ENCODE measurements at regions not wholly inside any gene's neighbourhood (a gene's known extent, or its start where the extent isn't known, plus 50 kb on each side); places are given as distances from the start of the nearest gene placed in this dataset.

- no peak for DNase-seq
Measured at GRCh38 chr13:30151388-30151787, 156.0 kb downstream of the KATNAL1 start.

GRCh38 chr13:30149248-30149647 is 158.1 kb downstream of the KATNAL1 start:
- no peak for DNase-seq

DNA sequence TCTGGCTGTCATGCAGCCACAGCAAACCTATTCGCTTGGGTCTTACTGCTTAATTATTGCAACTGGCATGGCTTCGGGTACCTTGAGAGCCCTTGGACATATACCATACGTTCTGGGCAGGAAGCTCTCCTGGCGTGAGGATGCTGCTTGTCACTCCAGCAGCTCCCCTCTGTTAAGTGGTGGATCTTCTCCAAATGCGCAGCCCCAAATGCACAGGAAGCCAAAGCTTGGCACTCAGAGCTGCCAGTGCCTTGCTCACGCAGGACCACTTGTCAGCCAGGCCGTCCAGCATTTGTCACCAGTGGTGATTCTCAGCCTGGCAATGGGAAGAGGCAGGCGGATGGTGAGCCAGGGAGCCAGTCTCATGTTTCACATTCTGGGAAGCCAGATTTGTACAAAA is 158.6 kb downstream of the KATNAL1 start:
- DNase-seq, result no peak

GRCh38 chr13:30148171-30148754 is 159.1 kb downstream of the KATNAL1 start:
- DNase-seq, result peak; percentile 38

DNA sequence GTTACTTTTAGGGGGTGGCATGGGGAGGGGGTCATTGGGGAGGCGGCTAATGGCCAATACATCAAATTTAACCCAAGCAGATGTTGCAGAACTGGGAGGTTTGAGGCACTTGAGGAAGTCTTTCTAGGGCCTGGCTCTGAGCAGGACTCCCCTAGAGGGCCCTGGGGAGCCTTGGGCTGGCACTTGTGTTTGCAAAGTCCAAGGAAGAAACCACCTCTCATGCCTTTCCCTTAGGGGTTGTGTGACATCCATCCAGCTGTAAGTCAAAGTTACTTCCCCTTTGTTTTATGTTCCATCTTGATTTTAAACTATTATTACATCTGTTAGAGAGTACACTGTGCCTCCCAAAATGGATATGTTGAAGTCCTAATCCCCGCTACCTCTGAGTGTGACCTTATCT is 159.9 kb downstream of the KATNAL1 start:
- DNase-seq, result no peak

DNA sequence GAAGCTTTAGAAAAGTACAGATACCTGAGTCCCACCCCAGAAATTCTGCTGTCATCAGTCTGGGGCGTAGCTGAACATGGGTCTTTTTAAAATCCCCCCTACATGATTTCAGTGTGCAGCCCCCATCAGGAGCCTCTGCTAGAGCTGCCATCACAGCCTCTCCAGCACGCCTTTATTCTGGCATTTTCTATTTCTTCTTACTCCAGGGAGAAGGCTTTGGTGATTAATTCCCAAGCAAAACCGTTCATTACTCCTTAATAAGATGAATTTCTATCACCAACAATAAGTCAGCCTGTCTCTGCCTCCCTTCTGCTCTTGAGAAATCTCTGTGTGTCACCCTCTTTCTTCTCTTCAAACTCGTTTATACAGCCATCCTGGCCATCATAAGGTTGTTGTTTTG is 160.3 kb downstream of the KATNAL1 start:
- no peak for DNase-seq

DNA sequence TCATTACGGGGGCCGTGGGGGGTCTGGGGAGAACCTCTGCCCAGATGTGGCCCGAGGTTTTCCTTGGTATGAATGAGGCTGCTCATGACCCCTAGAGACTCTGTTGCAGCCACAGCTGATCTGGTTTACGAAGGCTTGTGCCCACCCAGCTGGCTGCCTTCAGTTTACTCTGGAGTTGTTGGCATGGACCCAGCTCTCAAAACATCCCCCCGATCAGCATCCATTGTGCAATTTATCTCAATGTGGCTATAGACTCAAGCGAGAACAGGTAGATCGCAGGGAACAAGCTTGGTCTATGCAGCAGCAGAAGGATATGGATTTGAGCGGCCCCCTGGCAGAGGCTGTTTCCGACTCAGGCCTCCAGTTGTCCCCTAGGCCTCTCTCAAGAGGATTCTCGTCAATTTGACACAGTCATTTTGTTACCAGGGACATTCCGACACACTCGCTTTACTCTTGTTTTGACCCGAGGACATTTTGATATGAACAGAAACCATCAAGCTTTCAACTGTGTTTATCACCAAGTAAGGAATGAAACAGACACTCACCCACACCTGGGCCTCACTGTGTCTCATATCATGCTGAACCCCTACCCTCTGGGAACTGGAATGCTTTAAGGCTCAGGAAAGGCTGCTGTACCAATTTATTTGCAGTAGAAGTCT is 161.5 kb downstream of the KATNAL1 start:
- peak; percentile 64 for DNase-seq

DNA sequence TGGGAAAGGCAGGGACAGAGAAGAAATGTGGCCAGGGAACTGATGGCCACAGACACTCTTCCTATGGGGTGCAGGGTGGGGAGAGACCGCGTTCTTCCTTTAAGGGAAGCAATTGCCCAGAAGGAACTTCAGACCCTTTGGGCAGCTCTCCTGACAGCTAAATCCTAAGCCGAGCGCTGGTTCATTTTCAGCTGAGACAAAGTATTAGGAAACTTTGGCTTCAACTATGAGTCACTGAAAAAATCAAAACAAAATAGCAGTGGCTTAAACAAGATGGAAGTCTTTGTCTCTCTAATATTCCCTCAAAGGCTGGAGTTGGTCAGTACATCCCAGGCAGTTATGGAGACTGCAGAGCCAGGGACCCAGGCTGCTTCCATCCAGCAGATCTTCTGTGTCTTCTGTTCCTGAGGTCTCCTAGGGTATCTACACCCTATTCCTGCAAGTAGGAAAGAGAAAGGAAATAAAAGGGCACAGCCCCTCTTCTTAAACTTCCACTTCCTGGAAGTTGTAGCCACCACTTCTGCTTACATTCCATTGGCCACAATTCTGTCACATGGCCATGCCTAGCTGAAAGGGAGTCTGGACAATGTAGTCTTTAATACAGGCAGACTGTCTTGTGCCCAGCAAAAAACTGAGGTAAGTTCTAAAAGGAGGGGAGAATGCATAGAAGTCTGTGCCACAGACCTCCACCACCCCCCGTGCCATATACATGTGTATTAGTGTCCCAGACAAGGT is 163.5 kb downstream of the KATNAL1 start:
- DNase-seq, result no peak

DNA sequence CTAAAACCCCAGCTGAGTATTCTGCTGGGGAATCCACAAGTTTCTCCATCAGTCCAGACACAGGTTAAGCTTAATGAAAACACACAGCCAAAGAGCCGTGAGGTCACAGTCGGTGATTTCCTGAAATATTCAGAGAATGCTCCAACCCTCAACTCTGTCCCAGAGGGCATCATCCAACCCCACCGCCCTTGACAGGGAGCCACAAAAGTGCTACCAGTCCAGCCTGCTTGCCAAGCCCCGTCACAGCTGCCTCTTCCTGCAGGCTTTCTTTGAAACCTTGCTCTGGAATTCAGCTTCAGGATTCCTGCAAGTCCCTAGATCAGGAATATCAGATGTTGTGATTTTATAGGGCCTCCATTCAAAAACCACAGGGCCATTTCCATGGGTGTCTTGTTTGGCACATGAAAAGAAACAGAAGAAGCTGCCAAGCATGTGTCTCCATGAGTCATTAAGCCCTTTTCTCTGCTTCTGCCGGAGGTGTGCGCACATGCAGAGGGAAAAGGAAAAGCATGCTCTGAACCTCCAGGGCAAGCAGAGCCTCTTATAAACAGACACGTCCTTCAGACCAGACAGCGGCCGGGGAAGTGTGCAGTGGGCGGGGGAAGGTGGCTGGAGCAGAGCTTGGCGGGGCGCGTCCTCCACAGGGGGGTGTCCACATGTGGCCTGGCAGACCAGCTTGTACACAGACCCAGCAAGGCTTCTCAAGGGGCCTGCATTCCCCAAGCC is 164.7 kb downstream of the KATNAL1 start:
- peak; percentile 40 for DNase-seq

- no peak for DNase-seq
Measured at GRCh38 chr13:30141775-30142485, 165.4 kb downstream of the KATNAL1 start.

GRCh38 chr13:30140973-30141372 is 166.4 kb downstream of the KATNAL1 start:
- DNase-seq, result no peak

- DNase-seq, result no peak
Measured at GRCh38 chr13:30138511-30138910, 168.8 kb downstream of the KATNAL1 start.

GRCh38 chr13:30135868-30136267 is 171.5 kb downstream of the KATNAL1 start:
- no peak for DNase-seq

DNA sequence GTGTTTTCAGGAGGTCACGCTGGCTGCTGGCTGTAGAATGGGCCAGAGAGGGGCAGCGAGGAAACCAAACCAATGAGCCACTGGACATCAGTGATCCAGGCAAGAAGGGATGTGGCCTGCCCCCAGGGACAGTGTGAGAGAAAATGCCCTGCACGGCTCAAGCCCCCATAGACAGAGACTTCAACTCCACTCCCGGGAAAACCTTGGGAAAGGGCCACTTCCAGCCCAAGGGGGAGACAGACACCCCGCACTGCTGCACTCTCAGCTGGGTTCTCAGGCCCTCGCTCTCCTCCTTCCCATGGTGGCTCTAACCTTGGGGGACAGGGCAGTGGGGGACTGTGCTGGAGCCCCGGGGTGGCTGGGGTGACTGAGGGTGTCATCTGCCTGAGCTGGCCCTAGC is 172.0 kb downstream of the KATNAL1 start:
- no peak for DNase-seq

- no peak for DNase-seq
Measured at GRCh38 chr13:30134578-30134977, 172.8 kb downstream of the KATNAL1 start.

DNA sequence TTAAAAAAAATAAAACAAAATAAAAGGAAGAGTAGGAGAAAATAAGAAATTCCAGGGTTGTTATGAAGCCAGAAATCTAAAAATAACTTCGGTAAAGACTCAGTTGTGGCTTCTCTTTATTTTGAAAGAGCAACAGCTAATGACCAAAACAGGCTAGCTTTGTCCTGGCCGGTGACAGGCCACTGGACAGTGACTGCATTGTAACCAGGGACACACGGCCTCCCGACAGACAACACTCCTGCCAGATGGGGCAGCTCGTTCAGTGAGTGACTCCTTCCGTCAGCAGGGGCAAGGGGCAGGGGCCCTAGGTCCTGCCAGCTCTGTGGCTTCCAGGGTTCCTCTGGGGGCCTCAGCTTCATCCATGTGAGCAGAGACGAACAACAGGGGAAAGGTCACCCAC is 173.4 kb downstream of the KATNAL1 start:
- DNase-seq, result no peak

- DNase-seq, result no peak
Measured at GRCh38 chr13:30133554-30133912, 173.8 kb downstream of the KATNAL1 start.

- DNase-seq, result peak; percentile 98
Measured at GRCh38 chr13:30132623-30133553, 174.5 kb downstream of the KATNAL1 start.

- no peak for DNase-seq
Measured at GRCh38 chr13:30129411-30129810, 177.9 kb downstream of the KATNAL1 start.

DNA sequence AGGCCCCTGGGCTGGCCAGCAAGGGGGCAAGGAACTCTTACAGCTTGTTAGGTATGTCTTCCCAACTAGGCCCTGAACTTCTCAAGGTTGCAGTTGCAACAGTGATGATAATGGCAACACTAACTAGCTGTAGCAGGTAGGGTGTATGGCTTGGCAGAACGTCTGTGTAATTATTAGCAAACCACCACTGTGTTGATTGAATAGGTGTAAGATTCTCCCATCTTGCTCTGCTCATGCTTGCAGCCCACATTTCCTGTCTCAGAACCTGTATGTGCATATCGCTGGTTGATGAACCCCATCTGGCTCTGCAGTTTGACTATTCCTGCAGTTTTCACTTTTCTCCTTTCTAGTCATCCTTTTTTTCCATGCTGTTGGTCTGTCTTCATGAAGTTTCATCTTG is 178.8 kb downstream of the KATNAL1 start:
- DNase-seq, result no peak

DNA sequence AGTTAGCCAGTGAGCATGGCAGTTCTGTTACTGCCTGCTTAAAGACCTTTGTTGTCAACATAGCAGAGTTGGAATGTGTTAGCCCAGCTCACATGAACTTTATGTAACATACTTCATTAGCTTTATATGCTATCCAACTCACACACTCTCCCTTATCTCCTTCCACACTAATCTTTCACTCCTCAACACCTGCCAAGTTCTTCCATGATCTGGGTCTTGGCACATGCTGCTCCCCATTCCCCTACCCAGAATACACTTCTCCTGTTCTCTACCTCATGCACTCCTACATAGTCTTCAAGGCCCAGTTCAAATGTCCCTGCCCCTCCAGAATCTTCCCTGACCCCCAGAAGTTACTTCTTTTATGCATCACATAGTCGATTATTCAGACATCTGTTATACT is 179.3 kb downstream of the KATNAL1 start:
- DNase-seq, result no peak

DNA sequence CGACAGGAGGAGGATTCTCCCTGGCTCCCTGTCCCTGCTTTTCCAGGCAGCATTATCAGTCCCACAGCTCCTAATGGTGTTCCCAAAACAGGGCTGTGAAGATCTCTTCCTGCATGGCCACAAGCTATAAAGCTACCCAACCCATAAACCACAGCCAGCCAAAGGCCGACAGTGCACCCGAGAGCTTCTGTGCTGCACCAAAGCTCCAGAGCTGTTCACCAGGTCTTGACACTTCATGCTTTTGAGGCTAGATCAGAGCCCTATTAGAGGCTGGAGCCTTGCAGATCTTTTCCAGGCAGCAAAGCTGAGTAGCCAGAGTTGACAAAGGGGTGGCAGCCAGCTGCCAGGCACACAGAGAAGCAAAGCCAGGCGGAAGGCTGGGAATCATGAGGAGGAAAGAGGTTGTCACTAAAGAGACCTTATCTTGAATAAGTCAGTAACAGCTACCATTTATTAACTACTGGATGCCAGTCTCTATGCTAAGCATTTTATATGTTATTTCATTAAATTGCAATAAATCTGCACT is 180.4 kb downstream of the KATNAL1 start:
- no peak for DNase-seq

All from stimulated activated CD4-positive, alpha-beta T cell treated with anti-CD3 and anti-CD28 coated beads, Interleukin-15, amount 100 ng/mL, for 24 hours (primary cell).